H9 (cell line): ENCODE measurements at regions not wholly inside any gene's neighbourhood (a gene's known extent, or its start where the extent isn't known, plus 50 kb on each side); places are given as distances from the start of the nearest gene placed in this dataset.

ENCODE experiments used
- DNase-seq: peaks from one replicate; pipeline ENCODE4 v3.0.0-alpha.2; 2017
- H2AFZ ChIP-seq: one replicate; pipeline ENCODE4 v1.6.1; 2013; ENCODE audit warnings: mild to moderate bottlenecking, low read length, control low read depth, moderate library complexity
- H2AK5ac ChIP-seq: 2 replicates; pipeline ENCODE4 v1.6.1; 2013; ENCODE audit warnings: low read length, control low read depth, mixed read lengths; ENCODE audit not compliant: insufficient read length
- H2BK120ac ChIP-seq: one replicate; pipeline ENCODE4 v1.6.1; 2013; ENCODE audit warnings: low read depth, mild to moderate bottlenecking, low read length, control low read depth, inconsistent platforms; ENCODE audit not compliant: poor library complexity, severe bottlenecking
- H2BK12ac ChIP-seq: 2 replicates; pipeline ENCODE4 v1.6.1; 2013; ENCODE audit warnings: low read length, control low read depth, mixed read lengths, low read depth; ENCODE audit not compliant: insufficient read length
- H2BK15ac ChIP-seq: 2 replicates; pipeline ENCODE4 v1.6.1; 2013; ENCODE audit warnings: low read depth, low read length, control low read depth
- H2BK20ac ChIP-seq: one replicate; pipeline ENCODE4 v1.6.1; 2013; ENCODE audit warnings: low read depth, mild to moderate bottlenecking, low read length, control low read depth, inconsistent platforms; ENCODE audit not compliant: poor library complexity, severe bottlenecking
- H2BK5ac ChIP-seq: 2 replicates; pipeline ENCODE4 v1.6.1; 2013; ENCODE audit warnings: low read length, control low read depth, mixed read lengths; ENCODE audit not compliant: insufficient read length
- H3K14ac ChIP-seq: 2 replicates; pipeline ENCODE4 v1.6.1; 2013; ENCODE audit warnings: low read length, control low read depth; ENCODE audit not compliant: insufficient read depth
- H3K18ac ChIP-seq: 2 replicates; pipeline ENCODE4 v1.6.1; 2013; ENCODE audit warnings: low read depth, mild to moderate bottlenecking, mixed read lengths, low read length, control low read depth; ENCODE audit not compliant: insufficient read length
- H3K23ac ChIP-seq: 2 replicates; pipeline ENCODE4 v1.6.1; 2013; ENCODE audit warnings: low read length, control low read depth, mixed read lengths, low read depth; ENCODE audit not compliant: insufficient read length
- H3K23me2 ChIP-seq: 2 replicates; pipeline ENCODE4 v1.6.1; 2013; ENCODE audit warnings: low read depth, mild to moderate bottlenecking, mixed read lengths, low read length, control low read depth; ENCODE audit not compliant: insufficient read length, poor library complexity, severe bottlenecking
- H3K27ac ChIP-seq: 2 replicates; pipeline ENCODE4 v1.5.1; 2013; ENCODE audit warnings: low read length, control low read depth, mixed read lengths, low read depth; ENCODE audit not compliant: insufficient read length
- H3K27me3 ChIP-seq: 2 replicates; pipeline ENCODE4 v1.6.1; 2013; ENCODE audit warnings: low read length, control low read depth, inconsistent platforms; ENCODE audit not compliant: insufficient read depth
- H3K4ac ChIP-seq: 2 replicates; pipeline ENCODE4 v1.6.1; 2013; ENCODE audit warnings: low read depth, mild to moderate bottlenecking, control low read depth, inconsistent platforms, low read length, moderate library complexity
- H3K4me1 ChIP-seq: 2 replicates; pipeline ENCODE4 v1.6.1; 2013; ENCODE audit warnings: low read length, control low read depth, inconsistent platforms; ENCODE audit not compliant: insufficient read depth
- H3K4me2 ChIP-seq: 2 replicates; pipeline ENCODE4 v1.6.1; 2013; ENCODE audit warnings: low read length, control low read depth, mixed read lengths; ENCODE audit not compliant: insufficient read length, insufficient read depth
- H3K56ac ChIP-seq: 2 replicates; pipeline ENCODE4 v1.6.1; 2013; ENCODE audit warnings: low read depth, mild to moderate bottlenecking, mixed read lengths, low read length, control low read depth; ENCODE audit not compliant: insufficient read length
- H3K79me1 ChIP-seq: 2 replicates; pipeline ENCODE4 v1.6.1; 2013; ENCODE audit warnings: low read depth, mild to moderate bottlenecking, moderate library complexity, low read length, control low read depth, inconsistent platforms; ENCODE audit not compliant: insufficient read depth, poor library complexity, severe bottlenecking
- H3K79me2 ChIP-seq: 2 replicates; pipeline ENCODE4 v1.6.1; 2013; ENCODE audit warnings: low read length, control low read depth, inconsistent platforms; ENCODE audit not compliant: insufficient read depth
- H3K9ac ChIP-seq: 2 replicates; pipeline ENCODE4 v1.6.1; 2013; ENCODE audit warnings: low read length, control low read depth, mixed read lengths; ENCODE audit not compliant: insufficient read length; ENCODE audit errors: extremely low read depth
- H3K9me3 ChIP-seq: one replicate; pipeline ENCODE4 v1.6.1; 2013; ENCODE audit warnings: low read depth, low read length, inconsistent platforms; ENCODE audit not compliant: control insufficient read depth
- H3T11ph ChIP-seq: one replicate; pipeline ENCODE4 v1.6.1; 2013; ENCODE audit warnings: mild to moderate bottlenecking, low read length, control low read depth, inconsistent platforms
- H4K20me1 ChIP-seq: one replicate; pipeline ENCODE4 v1.6.1; 2013; ENCODE audit not compliant: control insufficient read depth, insufficient read length, insufficient read depth
- H4K5ac ChIP-seq: 2 replicates; pipeline ENCODE4 v1.6.1; 2013; ENCODE audit warnings: low read depth, mild to moderate bottlenecking, mixed read lengths, low read length, control low read depth; ENCODE audit not compliant: insufficient read length
- H4K8ac ChIP-seq: replicated peaks from 2 replicates; pipeline ENCODE4 v1.6.1; 2013; ENCODE audit warnings: low read length, control low read depth, mixed read lengths, low read depth; ENCODE audit not compliant: insufficient read length
- H4K91ac ChIP-seq: 2 replicates; pipeline ENCODE4 v1.6.1; 2013; ENCODE audit warnings: low read depth, mild to moderate bottlenecking, moderate library complexity, mixed read lengths, low read length, control low read depth; ENCODE audit not compliant: insufficient read length
- H3K27ac Mint-ChIP-seq, 3 experiments: 2 replicates in 2 of 3; 3 replicates in 1 of 3; pipeline ENCODE4 v1.8.0; 2020 to 2021; ENCODE audit warnings: mixed read lengths in 3 of 3, mild to moderate bottlenecking in 1 of 3, moderate library complexity in 1 of 3
- H3K27me3 Mint-ChIP-seq: 2 replicates; pipeline ENCODE4 v1.8.0; 2021; ENCODE audit warnings: low read depth, mild to moderate bottlenecking, moderate library complexity, mixed read lengths
- H3K36me3 Mint-ChIP-seq, 3 experiments: 2 replicates in 2 of 3; 3 replicates in 1 of 3; pipeline ENCODE4 v1.8.0; 2020 to 2021; ENCODE audit warnings: low read depth in 3 of 3, mixed read lengths in 3 of 3; ENCODE audit not compliant: insufficient read depth in 1 of 3
- H3K4me1 Mint-ChIP-seq, 2 experiments: 2 replicates each; pipeline ENCODE4 v1.8.0; 2020; ENCODE audit warnings: mixed read lengths in 2 of 2
- H3K4me3 Mint-ChIP-seq, 2 experiments: 2 replicates in 1 of 2; 3 replicates in 1 of 2; pipeline ENCODE4 v1.8.0; 2020 to 2021; ENCODE audit warnings: mild to moderate bottlenecking in 2 of 2, mixed read lengths in 2 of 2, moderate library complexity in 1 of 2
- H3K9me3 Mint-ChIP-seq, 2 experiments: 2 replicates in 1 of 2; 3 replicates in 1 of 2; pipeline ENCODE4 v1.8.0; 2020; ENCODE audit warnings: mild to moderate bottlenecking in 2 of 2, mixed read lengths in 2 of 2, moderate library complexity in 1 of 2
- CTCF ChIP-seq: fragments of 200-600 bp; sonication (generic); conservative IDR thresholded peaks from 3 replicates; pipeline ENCODE4 v1.8.0; 2021; ENCODE audit warnings: antibody characterized with exemption, mild to moderate bottlenecking
- WGBS: extraction: QIAGEN DNeasy Blood & Tissue Kit; methylation state at CpG from one replicate; pipeline ENCODE4 v1.1.7; 2013; ENCODE audit warnings: missing lambda C conversion rate, low lambda C conversion rate, mixed read lengths; ENCODE audit not compliant: insufficient read length; ENCODE audit errors: extremely low coverage; 5-methylcytosine and 5-hydroxymethylcytosine counted together

GRCh38 chr4:144831971-144832370, 186.0 kb downstream of the HHIP start:
- Mint-ChIP-seq H3K4me3 (no peak overlapping the region), H3K27ac (no peak overlapping the region), H3K9me3 (0 out of 5 replicates have a peak, but pooled peaks cover 0 to 3% of the 10 kb centered on the region in 2 experiments), H3K36me3 (no peaks in the 10 kb centered on the region), H3K4me1 (no peaks in the 10 kb centered on the region), H3K27me3 (no peaks in the 10 kb centered on the region)
- Histone ChIP-seq H3K23me2 (no peaks in the 10 kb centered on the region), H2BK5ac (no peak overlapping the region), H3K18ac (no peak overlapping the region), H3K27ac (no peak overlapping the region), H3K23ac (no peak overlapping the region), H3K79me1 (no peaks in the 10 kb centered on the region), H3K9ac (no peak overlapping the region), H2AFZ (no peak overlapping the region), H3K4ac (no peak overlapping the region), H4K8ac (no peak overlapping the region), H2BK20ac (no peak overlapping the region), H3K56ac (no peak overlapping the region), H4K20me1 (no peaks in the 10 kb centered on the region), H4K91ac (no peak overlapping the region), H3K27me3 (no peaks in the 10 kb centered on the region), H3K4me2 (no peak overlapping the region), H3K4me1 (no peaks in the 10 kb centered on the region), H2BK120ac (no peak overlapping the region), H3T11ph (no peak overlapping the region), H3K79me2 (no peaks in the 10 kb centered on the region), H4K5ac (no peak overlapping the region), H2AK5ac (no peak overlapping the region), H2BK12ac (no peak overlapping the region), H3K9me3 (no peaks in the 10 kb centered on the region), H2BK15ac (no peak overlapping the region), H3K14ac (no peak overlapping the region)
- no peak for DNase-seq
- no peak for TF ChIP-seq CTCF
- no CpG with 5 or more reads among the region's 2 CpGs for WGBS
